ENCODE measurements at regions not wholly inside any gene's neighbourhood (a gene's known extent, or its start where the extent isn't known, plus 50 kb on each side); places are given as distances from the start of the nearest gene placed in this dataset.

GRCh38 chr12:88416155-88416554 is 164.1 kb downstream of the KITLG start:
- H3K79me2 ChIP-seq (ENCODE audit: insufficient read depth, low read length): no peaks in the 10 kb centered on the region
- no peak for ATAC-seq (ENCODE audit: insufficient read depth, low read depth)

GRCh38 chr12:88416786-88417185 is 163.5 kb downstream of the KITLG start:
- H2AFZ ChIP-seq (ENCODE audit: low read depth, low read length): no peak overlapping the region
- H3K27me3 ChIP-seq (ENCODE audit: insufficient read depth, low read length, poor library complexity): peaks cover 2% of the 10 kb centered on the region
- DNase-seq: no peak

More at GRCh38 chr12:88416155-88416554, 164.1 kb downstream of the KITLG start:
- Histone ChIP-seq H3K4me1 (ENCODE audit: insufficient read depth, low read length) (no peaks in the 10 kb centered on the region), H3K4me3 (ENCODE audit: low read depth in 1 of 2, low read length in 2 of 2) (no peak overlapping the region), H4K20me1 (ENCODE audit: insufficient read depth, low read length) (no peaks in the 10 kb centered on the region), H3K4me2 (ENCODE audit: insufficient read depth, low read length) (no peak overlapping the region), H3K27ac (ENCODE audit: low read length) (no peak overlapping the region), H3K9ac (ENCODE audit: low read depth, low read length) (no peak overlapping the region), H3K27me3 (ENCODE audit: insufficient read depth, low read length, poor library complexity) (peaks cover 2% of the 10 kb centered on the region), H3K9me3 (ENCODE audit: insufficient read depth, low read length, severe bottlenecking) (no peaks in the 10 kb centered on the region), H2AFZ (ENCODE audit: low read depth, low read length) (no peak overlapping the region), H3K36me3 (ENCODE audit: insufficient read depth, low read length) (no peaks in the 10 kb centered on the region)
- no peak for TF ChIP-seq EZH2 (IDR thresholded peaks at IDR 0.05; ENCODE audit: borderline replicate concordance, low read depth, low read length, severe bottlenecking)
- TF ChIP-seq, protein P1, sequence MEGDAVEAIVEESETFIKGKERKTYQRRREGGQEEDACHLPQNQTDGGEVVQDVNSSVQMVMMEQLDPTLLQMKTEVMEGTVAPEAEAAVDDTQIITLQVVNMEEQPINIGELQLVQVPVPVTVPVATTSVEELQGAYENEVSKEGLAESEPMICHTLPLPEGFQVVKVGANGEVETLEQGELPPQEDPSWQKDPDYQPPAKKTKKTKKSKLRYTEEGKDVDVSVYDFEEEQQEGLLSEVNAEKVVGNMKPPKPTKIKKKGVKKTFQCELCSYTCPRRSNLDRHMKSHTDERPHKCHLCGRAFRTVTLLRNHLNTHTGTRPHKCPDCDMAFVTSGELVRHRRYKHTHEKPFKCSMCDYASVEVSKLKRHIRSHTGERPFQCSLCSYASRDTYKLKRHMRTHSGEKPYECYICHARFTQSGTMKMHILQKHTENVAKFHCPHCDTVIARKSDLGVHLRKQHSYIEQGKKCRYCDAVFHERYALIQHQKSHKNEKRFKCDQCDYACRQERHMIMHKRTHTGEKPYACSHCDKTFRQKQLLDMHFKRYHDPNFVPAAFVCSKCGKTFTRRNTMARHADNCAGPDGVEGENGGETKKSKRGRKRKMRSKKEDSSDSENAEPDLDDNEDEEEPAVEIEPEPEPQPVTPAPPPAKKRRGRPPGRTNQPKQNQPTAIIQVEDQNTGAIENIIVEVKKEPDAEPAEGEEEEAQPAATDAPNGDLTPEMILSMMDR (IDR thresholded peaks at IDR 0.05; ENCODE audit: borderline replicate concordance, extremely low read depth, low read length, poor library complexity, severe bottlenecking): no peak
- DNase-seq: no peak

GRCh38 chr12:88417531-88417930 is 162.7 kb downstream of the KITLG start:
- H3K4me2 ChIP-seq (ENCODE audit: insufficient read depth, low read length): no peak overlapping the region
- H3K79me2 ChIP-seq (ENCODE audit: insufficient read depth, low read length): no peaks in the 10 kb centered on the region

More at GRCh38 chr12:88416786-88417185, 163.5 kb downstream of the KITLG start:
- Histone ChIP-seq H3K9ac (ENCODE audit: low read depth, low read length) (no peak overlapping the region), H4K20me1 (ENCODE audit: insufficient read depth, low read length) (no peaks in the 10 kb centered on the region), H3K4me3 (ENCODE audit: low read depth in 1 of 2, low read length in 2 of 2) (no peak overlapping the region), H3K79me2 (ENCODE audit: insufficient read depth, low read length) (no peaks in the 10 kb centered on the region), H3K36me3 (ENCODE audit: insufficient read depth, low read length) (no peaks in the 10 kb centered on the region), H3K4me1 (ENCODE audit: insufficient read depth, low read length) (no peaks in the 10 kb centered on the region), H3K4me2 (ENCODE audit: insufficient read depth, low read length) (no peak overlapping the region), H3K27ac (ENCODE audit: low read length) (no peak overlapping the region), H3K9me3 (ENCODE audit: insufficient read depth, low read length, severe bottlenecking) (no peaks in the 10 kb centered on the region)
- ATAC-seq (ENCODE audit: insufficient read depth, low read depth): no peak
- TF ChIP-seq EZH2 (IDR thresholded peaks at IDR 0.05; ENCODE audit: borderline replicate concordance, low read depth, low read length, severe bottlenecking): no peak
- TF ChIP-seq, protein P1 (IDR thresholded peaks at IDR 0.05; ENCODE audit: borderline replicate concordance, extremely low read depth, low read length, poor library complexity, severe bottlenecking): no peak

More at GRCh38 chr12:88417531-88417930, 162.7 kb downstream of the KITLG start:
- Histone ChIP-seq H3K36me3 (ENCODE audit: insufficient read depth, low read length) (no peaks in the 10 kb centered on the region), H3K9ac (ENCODE audit: low read depth, low read length) (no peak overlapping the region), H3K27me3 (ENCODE audit: insufficient read depth, low read length, poor library complexity) (peaks cover 2% of the 10 kb centered on the region), H4K20me1 (ENCODE audit: insufficient read depth, low read length) (no peaks in the 10 kb centered on the region), H3K9me3 (ENCODE audit: insufficient read depth, low read length, severe bottlenecking) (no peaks in the 10 kb centered on the region), H3K27ac (ENCODE audit: low read length) (no peak overlapping the region), H2AFZ (ENCODE audit: low read depth, low read length) (no peak overlapping the region), H3K4me1 (ENCODE audit: insufficient read depth, low read length) (no peaks in the 10 kb centered on the region), H3K4me3 (ENCODE audit: low read depth in 1 of 2, low read length in 2 of 2) (no peak overlapping the region)
- ATAC-seq (ENCODE audit: insufficient read depth, low read depth) (no peak), DNase-seq (no peak)
- TF ChIP-seq, protein P1 (IDR thresholded peaks at IDR 0.05; ENCODE audit: borderline replicate concordance, extremely low read depth, low read length, poor library complexity, severe bottlenecking): no peak
- no peak for TF ChIP-seq EZH2 (IDR thresholded peaks at IDR 0.05; ENCODE audit: borderline replicate concordance, low read depth, low read length, severe bottlenecking)

All from DND-41 (cell line).